ENCODE measurements at regions not wholly inside any gene's neighbourhood (a gene's known extent, or its start where the extent isn't known, plus 50 kb on each side); places are given as distances from the start of the nearest gene placed in this dataset.

DNA sequence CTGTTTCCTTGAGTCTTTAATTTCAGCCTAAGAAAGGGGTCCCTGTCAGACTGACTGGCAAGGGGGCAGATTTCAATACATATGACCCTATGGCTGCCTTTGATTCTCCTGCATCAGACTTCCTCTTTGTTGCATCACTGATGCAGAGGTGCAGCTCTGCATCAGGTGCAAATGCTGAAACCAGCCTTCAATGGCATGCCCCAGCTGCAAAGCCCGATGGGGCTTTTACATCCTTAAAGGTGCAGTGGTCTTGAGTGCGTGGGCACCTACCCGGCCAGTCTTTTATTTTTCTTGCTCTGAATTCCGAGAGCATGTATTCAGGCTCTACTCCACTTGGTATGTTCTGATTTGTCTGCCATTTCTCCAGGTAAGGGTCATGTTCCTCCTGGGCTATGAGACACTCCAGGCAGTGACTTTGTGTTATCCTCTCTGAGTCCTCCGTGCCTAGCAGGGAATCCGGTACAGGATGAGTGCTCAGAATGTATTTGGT is 169.5 kb downstream of the MYCN start:
- Histone ChIP-seq H3K9me3 (ENCODE audit: insufficient read depth in 2 of 2, low read depth in 1 of 2, low read length in 1 of 2) (no peaks in the 10 kb centered on the region), H3K27me3 (replicated peaks in 1 of 4; ENCODE audit: control insufficient read depth in 3 of 4, extremely low read depth in 1 of 4, insufficient read depth in 3 of 4, low read length in 3 of 4) (no peaks in the 10 kb centered on the region; a peak in 1 of 7 replicates), H2BK20ac (ENCODE audit: low read length) (peak overlapping the region; percentile 57), H4K8ac (ENCODE audit: extremely low read depth, insufficient read depth, low read length) (no peak overlapping the region), H4K20me1 (replicated peaks in 1 of 2; ENCODE audit: control insufficient read depth in 1 of 2, insufficient read depth in 2 of 2, low read length in 2 of 2) (peaks cover 0 to 7% of the 10 kb centered on the region in 2 experiments), H3K4me3 (ENCODE audit: extremely low read depth in 1 of 4, insufficient read depth in 2 of 4, low read depth in 3 of 4, low read length in 4 of 4) (no peak overlapping the region), H3K4me2 (ENCODE audit: insufficient read depth in 1 of 2, low read depth in 2 of 2, low read length in 2 of 2) (no peak overlapping the region), H2AK5ac (ENCODE audit: low read depth, low read length) (peak overlapping the region; percentile 86; the same call in 1 of the 2 replicates), H3K18ac (ENCODE audit: extremely low read depth, low read length) (0 out of 2 replicates have a peak overlapping the region, but pooled peaks have one; percentile 2), H4K5ac (ENCODE audit: insufficient read length, low read depth, low read length) (no peak overlapping the region), H2BK120ac (replicated peaks; ENCODE audit: low read depth, low read length) (peak overlapping the region; percentile 50), H2BK12ac (ENCODE audit: low read depth, low read length) (peak overlapping the region; percentile 45; the same call in 1 of the 2 replicates), H3K4me1 (replicated peaks in 1 of 4; ENCODE audit: control insufficient read depth in 3 of 4, insufficient read depth in 4 of 4, low read length in 3 of 4) (peaks cover 9 to 24% (median 17%) of the 10 kb centered on the region in 4 experiments), H3K56ac (replicated peaks; ENCODE audit: insufficient read length, low read depth, low read length) (no peak overlapping the region), H3K36me3 (ENCODE audit: control insufficient read depth in 2 of 4, insufficient read depth in 4 of 4, low read length in 3 of 4) (no peaks in the 10 kb centered on the region), H3K79me2 (ENCODE audit: control insufficient read depth in 1 of 2, insufficient read depth in 2 of 2, low read length in 2 of 2) (no peaks in the 10 kb centered on the region), H4K91ac (replicated peaks; ENCODE audit: insufficient read length, low read length) (peak overlapping the region; percentile 9), H3K23me2 (ENCODE audit: low read depth, low read length) (peaks cover 16% of the 10 kb centered on the region), H3K9ac (replicated peaks in 1 of 4; ENCODE audit: extremely low read depth in 1 of 4, low read depth in 3 of 4, low read length in 3 of 4) (no peak overlapping the region), H2AFZ (ENCODE audit: low read length) (no peak overlapping the region), H2BK5ac (ENCODE audit: low read depth, low read length) (0 out of 2 replicates have a peak overlapping the region, but pooled peaks have one; percentile 6), H3K4ac (replicated peaks; ENCODE audit: insufficient read length, low read depth, low read length) (no peak overlapping the region), H3K23ac (ENCODE audit: insufficient read length) (no peak overlapping the region), H2BK15ac (ENCODE audit: low read length) (0 out of 2 replicates have a peak overlapping the region, but pooled peaks have one; percentile 76), H3K27ac (ENCODE audit: low read depth, low read length) (no peak overlapping the region), H3K79me1 (ENCODE audit: low read depth, low read length) (no peaks in the 10 kb centered on the region), H3K14ac (ENCODE audit: insufficient read length) (no peak overlapping the region)
- ChIA-PET CTCF (ENCODE audit: partially characterized antibody) (interaction anchor here (1.0 to 1.8 kb wide), 4 partner anchors 26 to 170 kb away, joined by 3 to 5 read pairs (median 4); partner anchors contain the start of gene MYCN), POLR2A (ENCODE audit: partially characterized antibody) (no interaction called here)
- WGBS, 2 experiments (ENCODE audit: extremely low coverage in 1 of 2, insufficient coverage in 1 of 2, insufficient read length in 1 of 2, insufficient replicate concordance in 2 of 2, low coverage in 1 of 2, low lambda C conversion rate in 2 of 2, missing lambda C conversion rate in 1 of 2): 87% methylated on average over 6 of the region's 6 CpGs; no CpG with 5 or more reads in 1 of the 2 experiments
- no peak for DNase-seq (ENCODE audit: low read depth in 1 of 2, low spot score in 2 of 2)
- FAIRE-seq: no peak
- TF ChIP-seq RNF2 (IDR thresholded peaks at IDR 0.05; ENCODE audit: borderline replicate concordance, low read depth, low read length, missing control alignments, poor library complexity, severe bottlenecking) (no peak), BRCA1 (IDR thresholded peaks at IDR 0.05; ENCODE audit: low read depth, low read length) (no peak), MAFK (IDR thresholded peaks at IDR 0.05; ENCODE audit: low read depth, low read length) (no peak), CHD2 (IDR thresholded peaks at IDR 0.05; ENCODE audit: low read length) (no peak), SUZ12 (IDR thresholded peaks at IDR 0.05; ENCODE audit: low read length) (no peak), TAF1 (IDR thresholded peaks at IDR 0.05; ENCODE audit: low read depth, low read length) (no peak), PHF8 (conservative IDR thresholded peaks at IDR 0.05; ENCODE audit: low read depth, low read length) (no peak), SIX5 (IDR thresholded peaks at IDR 0.05; ENCODE audit: low read depth, low read length) (no peak), HDAC2 (IDR thresholded peaks at IDR 0.05; ENCODE audit: borderline replicate concordance in 1 of 2, low read depth in 2 of 2, low read length in 2 of 2) (no peak), SP1 (IDR thresholded peaks at IDR 0.05; ENCODE audit: low read depth, low read length) (no peak), KDM1A (IDR thresholded peaks at IDR 0.05; ENCODE audit: borderline replicate concordance, low read length) (no peak), EGR1 (IDR thresholded peaks at IDR 0.05; ENCODE audit: borderline replicate concordance, low read depth, low read length) (no peak)
- TF ChIP-seq, protein P1, sequence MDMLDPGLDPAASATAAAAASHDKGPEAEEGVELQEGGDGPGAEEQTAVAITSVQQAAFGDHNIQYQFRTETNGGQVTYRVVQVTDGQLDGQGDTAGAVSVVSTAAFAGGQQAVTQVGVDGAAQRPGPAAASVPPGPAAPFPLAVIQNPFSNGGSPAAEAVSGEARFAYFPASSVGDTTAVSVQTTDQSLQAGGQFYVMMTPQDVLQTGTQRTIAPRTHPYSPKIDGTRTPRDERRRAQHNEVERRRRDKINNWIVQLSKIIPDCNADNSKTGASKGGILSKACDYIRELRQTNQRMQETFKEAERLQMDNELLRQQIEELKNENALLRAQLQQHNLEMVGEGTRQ (IDR thresholded peaks at IDR 0.05; ENCODE audit: low read length): no peak

All from H1 (cell line).